PFSK-1 (cell line): ENCODE measurements at regions not wholly inside any gene's neighbourhood (a gene's known extent, or its start where the extent isn't known, plus 50 kb on each side); places are given as distances from the start of the nearest gene placed in this dataset.

ENCODE experiments used
- FOXP2 ChIP-seq: optimal IDR thresholded peaks from 2 replicates; pipeline ENCODE3; 2011; ENCODE audit warnings: borderline replicate concordance, control low read depth, inconsistent platforms; ENCODE audit not compliant: insufficient read depth; ENCODE audit errors: extremely low read length, extremely low read depth
- POLR2AphosphoS5 ChIP-seq: IDR thresholded peaks from 2 replicates; pipeline ENCODE4 v1.6.1; 2012; ENCODE audit warnings: low read depth, mild to moderate bottlenecking, control low read depth, low read length, moderate library complexity
- SIN3A ChIP-seq: IDR thresholded peaks from 2 replicates; pipeline ENCODE4 v1.6.1; 2012; ENCODE audit warnings: mild to moderate bottlenecking, low read length, moderate library complexity, borderline replicate concordance; ENCODE audit not compliant: insufficient read depth
- TAF1 ChIP-seq: IDR thresholded peaks from 2 replicates; pipeline ENCODE4 v1.6.1; 2012; ENCODE audit warnings: low read length, control low read depth, borderline replicate concordance; ENCODE audit not compliant: insufficient read depth
- TF ChIP-seq, protein P1 (sequence below), 2 experiments: IDR thresholded peaks; 2 replicates each; pipeline versions ENCODE4 v1.6.1 to v1.8.0; 2011 to 2012; ENCODE audit warnings: low read depth in 2 of 2, low read length in 2 of 2, control low read depth in 1 of 2, inconsistent platforms in 1 of 2, mild to moderate bottlenecking in 1 of 2, moderate library complexity in 1 of 2; ENCODE audit not compliant: insufficient read depth in 1 of 2

DNA sequence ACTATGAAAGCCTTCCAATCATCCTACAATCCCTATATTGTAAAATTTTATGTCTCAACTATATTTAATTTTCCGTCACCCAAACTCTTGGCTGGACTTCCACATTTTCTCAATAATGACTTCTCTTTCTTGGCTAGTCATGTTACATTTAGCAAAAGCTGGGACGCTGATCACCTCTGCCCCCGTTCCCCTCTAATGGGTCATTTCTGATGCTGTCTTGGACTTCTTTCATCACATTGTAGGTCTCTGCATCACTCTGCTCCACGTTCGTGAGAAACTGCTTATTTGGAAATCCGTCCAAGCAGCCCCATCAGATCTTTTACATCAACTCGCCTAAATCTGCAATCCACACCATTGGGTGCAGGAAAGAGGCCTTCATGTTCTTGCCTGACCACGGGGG is 203.8 kb downstream of the MYLK4 start:
- TF ChIP-seq FOXP2 = no peak
- TF ChIP-seq SIN3A = no peak
- TF ChIP-seq POLR2AphosphoS5 = no peak
- TF ChIP-seq, protein P1, sequence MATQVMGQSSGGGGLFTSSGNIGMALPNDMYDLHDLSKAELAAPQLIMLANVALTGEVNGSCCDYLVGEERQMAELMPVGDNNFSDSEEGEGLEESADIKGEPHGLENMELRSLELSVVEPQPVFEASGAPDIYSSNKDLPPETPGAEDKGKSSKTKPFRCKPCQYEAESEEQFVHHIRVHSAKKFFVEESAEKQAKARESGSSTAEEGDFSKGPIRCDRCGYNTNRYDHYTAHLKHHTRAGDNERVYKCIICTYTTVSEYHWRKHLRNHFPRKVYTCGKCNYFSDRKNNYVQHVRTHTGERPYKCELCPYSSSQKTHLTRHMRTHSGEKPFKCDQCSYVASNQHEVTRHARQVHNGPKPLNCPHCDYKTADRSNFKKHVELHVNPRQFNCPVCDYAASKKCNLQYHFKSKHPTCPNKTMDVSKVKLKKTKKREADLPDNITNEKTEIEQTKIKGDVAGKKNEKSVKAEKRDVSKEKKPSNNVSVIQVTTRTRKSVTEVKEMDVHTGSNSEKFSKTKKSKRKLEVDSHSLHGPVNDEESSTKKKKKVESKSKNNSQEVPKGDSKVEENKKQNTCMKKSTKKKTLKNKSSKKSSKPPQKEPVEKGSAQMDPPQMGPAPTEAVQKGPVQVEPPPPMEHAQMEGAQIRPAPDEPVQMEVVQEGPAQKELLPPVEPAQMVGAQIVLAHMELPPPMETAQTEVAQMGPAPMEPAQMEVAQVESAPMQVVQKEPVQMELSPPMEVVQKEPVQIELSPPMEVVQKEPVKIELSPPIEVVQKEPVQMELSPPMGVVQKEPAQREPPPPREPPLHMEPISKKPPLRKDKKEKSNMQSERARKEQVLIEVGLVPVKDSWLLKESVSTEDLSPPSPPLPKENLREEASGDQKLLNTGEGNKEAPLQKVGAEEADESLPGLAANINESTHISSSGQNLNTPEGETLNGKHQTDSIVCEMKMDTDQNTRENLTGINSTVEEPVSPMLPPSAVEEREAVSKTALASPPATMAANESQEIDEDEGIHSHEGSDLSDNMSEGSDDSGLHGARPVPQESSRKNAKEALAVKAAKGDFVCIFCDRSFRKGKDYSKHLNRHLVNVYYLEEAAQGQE (IDR thresholded peaks at IDR 0.05; ENCODE audit: insufficient read depth in 1 of 2, low read depth in 2 of 2, low read length in 2 of 2) = no peak
- TF ChIP-seq TAF1 = no peak

GRCh38 chr6:2545383-2546038 is 205.2 kb downstream of the MYLK4 start:
- TF ChIP-seq FOXP2 = no peak
- no peak for TF ChIP-seq SIN3A
- no peak for TF ChIP-seq POLR2AphosphoS5
- TF ChIP-seq, protein P1 (IDR thresholded peaks at IDR 0.05; ENCODE audit: insufficient read depth in 1 of 2, low read depth in 2 of 2, low read length in 2 of 2) = no peak
- TF ChIP-seq TAF1 = no peak

DNA sequence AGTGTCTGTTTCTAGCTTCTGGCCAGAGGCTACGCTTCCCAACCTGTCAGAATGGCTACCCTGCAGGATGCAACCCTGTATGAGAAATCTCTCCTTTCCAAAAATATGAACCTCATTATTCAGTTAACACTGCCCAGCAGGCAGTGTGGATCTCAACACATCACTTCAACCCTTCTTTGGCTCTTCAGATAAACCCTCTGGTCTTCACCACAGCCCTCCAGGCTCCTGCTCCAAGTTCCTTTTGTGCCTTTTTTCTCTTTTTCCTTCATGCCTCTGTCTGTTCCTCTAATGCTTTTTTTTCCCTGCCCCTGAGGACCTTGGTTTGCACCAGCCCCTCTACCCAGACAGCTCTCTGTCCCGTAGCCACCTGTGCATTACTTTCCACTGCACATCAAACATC is 207.4 kb downstream of the MYLK4 start:
- no peak for TF ChIP-seq POLR2AphosphoS5
- TF ChIP-seq, protein P1 (IDR thresholded peaks at IDR 0.05; ENCODE audit: insufficient read depth in 1 of 2, low read depth in 2 of 2, low read length in 2 of 2) = no peak

- no peak for TF ChIP-seq SIN3A
- no peak for TF ChIP-seq POLR2AphosphoS5
- TF ChIP-seq TAF1 = no peak
- TF ChIP-seq, protein P1 (IDR thresholded peaks at IDR 0.05; ENCODE audit: insufficient read depth in 1 of 2, low read depth in 2 of 2, low read length in 2 of 2) = no peak
- no peak for TF ChIP-seq FOXP2
These were observed 207.9 kb downstream of the MYLK4 start for GRCh38 chr6:2542858-2543218.
